Caco-2 (cell line): ENCODE measurements at regions not wholly inside any gene's neighbourhood (a gene's known extent, or its start where the extent isn't known, plus 50 kb on each side); places are given as distances from the start of the nearest gene placed in this dataset.

Experiments used
- BruUV-seq: library from RNA; stranded (reverse); fragments of 400-500 nt; replicated peaks from 2 replicates; lab custom pipeline; 2021; lab: Mats Ljungman, UMichigan
- CTCF ChIA-PET: fragments of 300-600 bp; sonication (Branson Sonifier 250); formaldehyde crosslinking; loops from one replicate; lab custom pipeline; 2022; ENCODE audit warnings: antibody characterized with exemption; lab: Charles Lee
- POLR2A ChIA-PET: fragments of 300-600 bp; sonication (Branson Sonifier 250); formaldehyde crosslinking; loops from one replicate; lab custom pipeline; 2022; ENCODE audit warnings: antibody characterized with exemption; lab: Charles Lee
- DNase-seq, 2 experiments: peaks; one replicate each; pipeline versions ENCODE4 v3.0.0 to v3.0.0-alpha.2; 2020 to 2022
- H3K27me3 ChIP-seq: replicated peaks from 2 replicates; pipeline ENCODE4 v1.6.0; 2011; ENCODE audit warnings: low read length; ENCODE audit not compliant: control insufficient read depth, insufficient read depth
- H3K36me3 ChIP-seq: 2 replicates; pipeline ENCODE4 v1.5.1; 2011; ENCODE audit warnings: low read length; ENCODE audit not compliant: control insufficient read depth, insufficient read depth
- H3K4me1 ChIP-seq: fragments of 250-450 bp; sonication (Bioruptor Pico); 2 replicates; pipeline ENCODE4 v1.5.1; 2020; ENCODE audit warnings: mild to moderate bottlenecking
- H3K4me3 ChIP-seq: 2 replicates; pipeline ENCODE4 v1.5.1; 2011; ENCODE audit warnings: low read depth, mild to moderate bottlenecking, control low read depth, low read length
- H3K9me3 ChIP-seq: fragments of 250-450 bp; sonication (Bioruptor Pico); 2 replicates; pipeline ENCODE4 v1.5.1; 2020; ENCODE audit warnings: mild to moderate bottlenecking, moderate library complexity
- H3K27ac Mint-ChIP-seq: one replicate; pipeline ENCODE4 v1.8.0; 2022; ENCODE audit warnings: mixed read lengths; ENCODE audit not compliant: unreplicated experiment
- H3K27me3 Mint-ChIP-seq: one replicate; pipeline ENCODE4 v1.8.0; 2022; ENCODE audit warnings: mixed read lengths; ENCODE audit not compliant: insufficient read depth, unreplicated experiment
- H3K36me3 Mint-ChIP-seq: one replicate; pipeline ENCODE4 v1.8.0; 2022; ENCODE audit warnings: mild to moderate bottlenecking, mixed read lengths; ENCODE audit not compliant: insufficient read depth, unreplicated experiment
- H3K4me1 Mint-ChIP-seq: one replicate; pipeline ENCODE4 v1.8.0; 2022; ENCODE audit warnings: low read depth, mixed read lengths; ENCODE audit not compliant: unreplicated experiment
- H3K4me3 Mint-ChIP-seq: one replicate; pipeline ENCODE4 v1.8.0; 2022; ENCODE audit warnings: mild to moderate bottlenecking, moderate library complexity, mixed read lengths; ENCODE audit not compliant: unreplicated experiment
- H3K9me3 Mint-ChIP-seq: one replicate; pipeline ENCODE4 v1.8.0; 2022; ENCODE audit warnings: mixed read lengths; ENCODE audit not compliant: unreplicated experiment
- CTCF ChIP-seq, 2 experiments: fragments of 200-600 bp in 1 of 2; IDR thresholded peaks; 1 replicate in 1 of 2; 2 replicates in 1 of 2; pipeline versions ENCODE4 v1.5.1 to v1.8.0; 2011 to 2022; ENCODE audit warnings: antibody characterized with exemption in 1 of 2, control low read depth in 1 of 2, inconsistent platforms in 1 of 2, low read depth in 1 of 2, low read length in 1 of 2, mild to moderate bottlenecking in 1 of 2, moderate library complexity in 1 of 2; ENCODE audit not compliant: insufficient read depth in 1 of 2, severe bottlenecking in 1 of 2, unreplicated experiment in 1 of 2
- intact Hi-C: fragments of 100-400 bp; cut with micrococcal nuclease; formaldehyde crosslinking; loops from one replicate; pipeline ENCODE4 v1.10.0; 2022; ENCODE audit not compliant: unreplicated experiment

GRCh38 chr15:79184465-79184892, 93.9 kb upstream of the RASGRF1 start:
- peak; percentile 90 to 91 for TF ChIP-seq CTCF (IDR thresholded peaks at IDR 0.05; ENCODE audit: insufficient read depth in 1 of 2, low read depth in 1 of 2, low read length in 1 of 2, severe bottlenecking in 1 of 2, unreplicated experiment in 1 of 2)
- peak; percentile 60 to 73 for DNase-seq
- Histone ChIP-seq H3K36me3 (no peaks in the 10 kb centered on the region), H3K9me3 (no peaks in the 10 kb centered on the region), H3K27me3 (no peaks in the 10 kb centered on the region), H3K4me1 (peaks cover 5% of the 10 kb centered on the region), H3K4me3 (no peak overlapping the region)
- Mint-ChIP-seq H3K36me3 (no peaks in the 10 kb centered on the region), H3K27ac (no peak overlapping the region), H3K4me3 (no peak overlapping the region), H3K9me3 (no peaks in the 10 kb centered on the region), H3K27me3 (peaks cover 7% of the 10 kb centered on the region), H3K4me1 (peaks cover 2% of the 10 kb centered on the region)
- ChIA-PET CTCF (interaction anchor here (0.5 to 2.7 kb wide), 17 partner anchors 9 to 205 kb away, joined by 3 to 52 read pairs (median 4); partner anchors contain the start of gene RASGRF1), POLR2A (no interaction called here)
- no TSS peak for BruUV-seq
- intact Hi-C loops, result loop anchor here (1.0 kb wide), 2 partner anchors 54 to 156 kb away; no protein-coding TSS in a partner anchor

- TF ChIP-seq CTCF (IDR thresholded peaks at IDR 0.05; ENCODE audit: insufficient read depth in 1 of 2, low read depth in 1 of 2, low read length in 1 of 2, severe bottlenecking in 1 of 2, unreplicated experiment in 1 of 2), result no peak
- Mint-ChIP-seq H3K9me3 (no peaks in the 10 kb centered on the region), H3K4me3 (no peak overlapping the region), H3K27ac (no peak overlapping the region), H3K27me3 (peaks cover 5% of the 10 kb centered on the region), H3K4me1 (peaks cover 8% of the 10 kb centered on the region), H3K36me3 (no peaks in the 10 kb centered on the region)
- POLR2A ChIA-PET, result no interaction called here
- no peak for DNase-seq
- H3K4me3 ChIP-seq, result no peak overlapping the region
- H3K27me3 ChIP-seq, result no peaks in the 10 kb centered on the region
- no TSS peak for BruUV-seq
- H3K36me3 ChIP-seq, result no peaks in the 10 kb centered on the region
- intact Hi-C loops, result no loop called here
- H3K9me3 ChIP-seq, result no peaks in the 10 kb centered on the region
- peaks cover 16% of the 10 kb centered on the region for H3K4me1 ChIP-seq
- CTCF ChIA-PET, result no interaction called here
Measured at GRCh38 chr15:79180318-79180717, 89.7 kb upstream of the RASGRF1 start.

GRCh38 chr15:79179597-79179996, 89.0 kb upstream of the RASGRF1 start:
- no peaks in the 10 kb centered on the region for H3K9me3 ChIP-seq
- H3K27me3 Mint-ChIP-seq, result peaks cover 4% of the 10 kb centered on the region
- peaks cover 16% of the 10 kb centered on the region for H3K4me1 ChIP-seq
- no peak for DNase-seq
- H3K4me1 Mint-ChIP-seq, result peaks cover 8% of the 10 kb centered on the region
- H3K27me3 ChIP-seq, result no peaks in the 10 kb centered on the region
- H3K36me3 ChIP-seq, result no peaks in the 10 kb centered on the region
- H3K9me3 Mint-ChIP-seq, result no peaks in the 10 kb centered on the region
- ChIA-PET CTCF (no interaction called here), POLR2A (no interaction called here)
- peak overlapping the region; percentile 64 for H3K27ac Mint-ChIP-seq
- H3K4me3 ChIP-seq, result no peak overlapping the region
- intact Hi-C loops, result no loop called here
- H3K4me3 Mint-ChIP-seq, result peak overlapping the region; percentile 33
- no peaks in the 10 kb centered on the region for H3K36me3 Mint-ChIP-seq
- TF ChIP-seq CTCF (IDR thresholded peaks at IDR 0.05; ENCODE audit: insufficient read depth in 1 of 2, low read depth in 1 of 2, low read length in 1 of 2, severe bottlenecking in 1 of 2, unreplicated experiment in 1 of 2), result no peak
- no TSS peak for BruUV-seq
